GM10266 (cell line): ENCODE measurements at regions not wholly inside any gene's neighbourhood (a gene's known extent, or its start where the extent isn't known, plus 50 kb on each side); places are given as distances from the start of the nearest gene placed in this dataset.
"Not testable (repeated sequence)": the region's sequence is repeated elsewhere in the genome, so short reads cannot be mapped to it uniquely, and the experiment has no call there.

ENCODE experiments used
- DNase-seq: peaks from one replicate; pipeline ENCODE4 v3.0.0; 2012; ENCODE audit errors: extremely low spot score
- CTCF ChIP-seq: IDR thresholded peaks from 2 replicates; pipeline ENCODE4 v1.5.1; 2012; ENCODE audit warnings: mild to moderate bottlenecking, low read depth; ENCODE audit not compliant: control insufficient read depth, insufficient read depth; ENCODE audit errors: missing control alignments

GRCh38 chr3:8352475-8352874 lies 149.1 kb upstream of the LMCD1 start:
- no peak for DNase-seq
- no peak for TF ChIP-seq CTCF

- DNase-seq = no peak
- TF ChIP-seq CTCF = no peak
These were observed 148.3 kb upstream of the LMCD1 start for GRCh38 chr3:8353364-8353763.

- no peak for TF ChIP-seq CTCF
- DNase-seq = no peak
These were observed 146.3 kb upstream of the LMCD1 start for GRCh38 chr3:8355346-8355745.

GRCh38 chr3:8356066-8356465 lies 145.6 kb upstream of the LMCD1 start:
- DNase-seq = not testable (repeated sequence)

GRCh38 chr3:8357859-8358258 lies 143.8 kb upstream of the LMCD1 start:
- no peak for DNase-seq
- no peak for TF ChIP-seq CTCF

- TF ChIP-seq CTCF = no peak
These were observed 142.5 kb upstream of the LMCD1 start for GRCh38 chr3:8359133-8359532.

GRCh38 chr3:8363200-8363599 lies 138.4 kb upstream of the LMCD1 start:
- no peak for DNase-seq
- TF ChIP-seq CTCF = no peak

More at GRCh38 chr3:8359133-8359532, 142.5 kb upstream of the LMCD1 start:
- DNase-seq = no peak

- no peak for TF ChIP-seq CTCF
These were observed 136.1 kb upstream of the LMCD1 start for GRCh38 chr3:8365541-8365940.

More at GRCh38 chr3:8365541-8365940, 136.1 kb upstream of the LMCD1 start:
- DNase-seq = no peak
